Esophagus muscularis mucosa (tissue), 4 donors: ENCODE measurements at regions not wholly inside any gene's neighbourhood (a gene's known extent, or its start where the extent isn't known, plus 50 kb on each side); places are given as distances from the start of the nearest gene placed in this dataset.

Source experiments
- EP300 ChIP-seq: sonication (generic); formaldehyde crosslinking; IDR thresholded peaks from one replicate; pipeline ENCODE4 v1.6.1; 2017; ENCODE audit warnings: antibody characterized with exemption
- POLR2A ChIP-seq: fragments of 450-650 bp; IDR thresholded peaks from one replicate; pipeline ENCODE4 v1.6.1; 2017; ENCODE audit warnings: antibody characterized with exemption, moderate library complexity, mild to moderate bottlenecking, low read depth
- POLR2AphosphoS5 ChIP-seq, 2 donors: sonication (generic); formaldehyde crosslinking; IDR thresholded peaks; one replicate each; pipeline ENCODE4 v1.6.1; 2017; ENCODE audit warnings: antibody characterized with exemption in 2 of 2
- TF ChIP-seq, protein P1 (sequence below), 3 experiments: fragments of 200-600 bp in 2 of 3; fragments of 450-650 bp in 1 of 3; sonication (generic) in 2 of 3; IDR thresholded peaks; one replicate each; pipeline ENCODE4 v1.5.1; 2017 to 2019; ENCODE audit warnings: antibody characterized with exemption in 3 of 3, mild to moderate bottlenecking in 2 of 3, moderate library complexity in 1 of 3

DNA sequence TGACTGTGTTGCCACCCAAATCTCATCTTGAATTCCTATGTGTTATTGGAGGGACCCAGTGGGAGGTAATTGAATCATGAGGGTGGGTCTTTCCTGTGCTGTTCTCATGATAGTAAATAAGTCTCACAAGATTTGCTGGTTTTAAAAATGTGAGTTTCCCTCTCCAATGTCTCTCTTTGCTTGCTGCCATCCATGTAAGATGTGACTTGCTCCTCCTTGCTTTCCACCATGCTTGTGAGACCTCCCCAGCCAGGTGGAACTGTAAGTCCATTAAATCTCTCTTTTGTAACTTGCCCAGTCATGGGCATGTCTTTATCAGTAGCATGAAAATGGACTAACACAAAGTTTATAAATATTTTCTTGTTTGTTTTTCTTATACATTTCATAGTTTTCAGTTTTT is 990.5 kb upstream of the CITED2 start:
- TF ChIP-seq POLR2AphosphoS5 (IDR thresholded peaks at IDR 0.05) (no peak), POLR2A (no peak), EP300 (no peak)
- TF ChIP-seq, protein P1, sequence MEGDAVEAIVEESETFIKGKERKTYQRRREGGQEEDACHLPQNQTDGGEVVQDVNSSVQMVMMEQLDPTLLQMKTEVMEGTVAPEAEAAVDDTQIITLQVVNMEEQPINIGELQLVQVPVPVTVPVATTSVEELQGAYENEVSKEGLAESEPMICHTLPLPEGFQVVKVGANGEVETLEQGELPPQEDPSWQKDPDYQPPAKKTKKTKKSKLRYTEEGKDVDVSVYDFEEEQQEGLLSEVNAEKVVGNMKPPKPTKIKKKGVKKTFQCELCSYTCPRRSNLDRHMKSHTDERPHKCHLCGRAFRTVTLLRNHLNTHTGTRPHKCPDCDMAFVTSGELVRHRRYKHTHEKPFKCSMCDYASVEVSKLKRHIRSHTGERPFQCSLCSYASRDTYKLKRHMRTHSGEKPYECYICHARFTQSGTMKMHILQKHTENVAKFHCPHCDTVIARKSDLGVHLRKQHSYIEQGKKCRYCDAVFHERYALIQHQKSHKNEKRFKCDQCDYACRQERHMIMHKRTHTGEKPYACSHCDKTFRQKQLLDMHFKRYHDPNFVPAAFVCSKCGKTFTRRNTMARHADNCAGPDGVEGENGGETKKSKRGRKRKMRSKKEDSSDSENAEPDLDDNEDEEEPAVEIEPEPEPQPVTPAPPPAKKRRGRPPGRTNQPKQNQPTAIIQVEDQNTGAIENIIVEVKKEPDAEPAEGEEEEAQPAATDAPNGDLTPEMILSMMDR (IDR thresholded peaks at IDR 0.05) = no peak
